ENCODE measurements at regions not wholly inside any gene's neighbourhood (a gene's known extent, or its start where the extent isn't known, plus 50 kb on each side); places are given as distances from the start of the nearest gene placed in this dataset.

- no peak for DNase-seq (ENCODE audit: low read depth)
Observed at GRCh38 chr4:153138736-153139135, 65.5 kb upstream of the TRIM2 start.

GRCh38 chr4:153140294-153140693, 63.9 kb upstream of the TRIM2 start:
- no peak for DNase-seq (ENCODE audit: low read depth)

- DNase-seq (ENCODE audit: low read depth) = no peak
Observed at GRCh38 chr4:153141238-153141637, 63.0 kb upstream of the TRIM2 start.

GRCh38 chr4:153142700-153143438, 61.4 kb upstream of the TRIM2 start:
- no peak for DNase-seq (ENCODE audit: low read depth)

- no peak for DNase-seq (ENCODE audit: low read depth)
Observed at GRCh38 chr4:153143527-153144348, 60.5 kb upstream of the TRIM2 start.

- no peak for DNase-seq (ENCODE audit: low read depth)
Observed at GRCh38 chr4:153146031-153146430, 58.2 kb upstream of the TRIM2 start.

- DNase-seq (ENCODE audit: low read depth) = no peak
Observed at GRCh38 chr4:153146961-153147360, 57.3 kb upstream of the TRIM2 start.

GRCh38 chr4:153148791-153149190, 55.5 kb upstream of the TRIM2 start:
- no peak for DNase-seq (ENCODE audit: low read depth)

- DNase-seq (ENCODE audit: low read depth) = peak; percentile 16
Observed at GRCh38 chr4:153151535-153152455, 52.4 kb upstream of the TRIM2 start.

GRCh38 chr4:153152501-153153338, 51.5 kb upstream of the TRIM2 start:
- peak; percentile 37 for DNase-seq (ENCODE audit: low read depth)

- DNase-seq (ENCODE audit: low read depth) = peak; percentile 20
Observed at GRCh38 chr4:153153339-153153871, 50.8 kb upstream of the TRIM2 start.

- no peak for DNase-seq (ENCODE audit: low read depth)
Observed at GRCh38 chr4:153154007-153154975, 50.0 kb upstream of the TRIM2 start.

Measured in stimulated activated CD8-positive, alpha-beta memory T cell treated with anti-CD3 and anti-CD28 coated beads, Interleukin-7, amount 100 ng/mL, for 24 hours (primary cell).